SK-N-SH (cell line): ENCODE measurements at regions not wholly inside any gene's neighbourhood (a gene's known extent, or its start where the extent isn't known, plus 50 kb on each side); places are given as distances from the start of the nearest gene placed in this dataset.
"Not testable (repeated sequence)": the region's sequence is repeated elsewhere in the genome, so short reads cannot be mapped to it uniquely, and the experiment has no call there.

Experiments used
- CTCF ChIA-PET: fragments of 300-600, 350-600 bp; formaldehyde crosslinking; extraction: SDS; loops from one replicate; lab custom pipeline; 2021; lab: Yijun Ruan, JAX
- POLR2A ChIA-PET: fragments of 350-600 bp; sonication (Branson Sonifier 250); formaldehyde crosslinking; extraction: SDS; loops from one replicate; lab custom pipeline; 2020; ENCODE audit warnings: antibody characterized with exemption, inconsistent platforms; lab: Yijun Ruan, JAX
- DNase-seq: peaks from one replicate; pipeline ENCODE4 v3.0.0; 2012
- H2AFZ ChIP-seq: fragments of 200-600 bp; sonication (generic); 2 replicates; pipeline ENCODE4 v1.8.1; 2016; ENCODE audit warnings: antibody characterized with exemption, mild to moderate bottlenecking, low read depth
- H3F3A ChIP-seq: fragments of 200-600 bp; sonication (generic); replicated peaks from 2 replicates; pipeline ENCODE3; 2016; ENCODE audit warnings: antibody characterized with exemption, mild to moderate bottlenecking; ENCODE audit not compliant: insufficient read depth
- H3K27ac ChIP-seq, 2 experiments: fragments of 200-500 bp in 1 of 2; fragments of 200-600 bp in 1 of 2; sonication (Bioruptor generic) in 1 of 2; sonication (generic), shearing (Covaris generic) in 1 of 2; 2 replicates each; pipeline versions ENCODE4 v1.5.1 to v1.6.1; 2014 to 2016; ENCODE audit warnings: low read depth in 2 of 2, inconsistent platforms in 1 of 2, low read length in 1 of 2, mild to moderate bottlenecking in 1 of 2, mixed read lengths in 1 of 2
- H3K27me3 ChIP-seq: fragments of 200-600 bp; sonication (generic), shearing (Covaris generic); 2 replicates; pipeline ENCODE4 v1.6.1; 2016; ENCODE audit warnings: mixed run types; ENCODE audit not compliant: insufficient read depth
- H3K36me3 ChIP-seq, 2 experiments: fragments of 200-500 bp in 1 of 2; fragments of 200-600 bp in 1 of 2; sonication (Bioruptor generic) in 1 of 2; sonication (generic) in 1 of 2; replicated peaks in 1 of 2; 2 replicates each; pipeline versions ENCODE3 to v1.5.1; 2014 to 2016; ENCODE audit warnings: low read length in 1 of 2, mild to moderate bottlenecking in 1 of 2; ENCODE audit not compliant: insufficient read depth in 2 of 2, control insufficient read depth in 1 of 2
- H3K4me1 ChIP-seq, 2 experiments: fragments of 200-500 bp in 1 of 2; fragments of 200-600 bp in 1 of 2; sonication (Bioruptor generic) in 1 of 2; sonication (generic), shearing (Covaris generic) in 1 of 2; 2 replicates each; pipeline versions ENCODE4 v1.5.1 to v1.6.1; 2014 to 2016; ENCODE audit warnings: low read depth in 1 of 2, low read length in 1 of 2, mixed run types in 1 of 2; ENCODE audit not compliant: insufficient read depth in 2 of 2, control insufficient read depth in 1 of 2
- H3K4me2 ChIP-seq: fragments of 200-600 bp; sonication (generic), shearing (Covaris generic); 2 replicates; pipeline ENCODE4 v1.6.1; 2017; ENCODE audit warnings: mixed run types
- H3K4me3 ChIP-seq, 2 experiments: fragments of 200-500 bp in 1 of 2; fragments of 200-600 bp in 1 of 2; sonication (Bioruptor generic) in 1 of 2; sonication (generic), shearing (Covaris generic) in 1 of 2; 2 replicates each; pipeline versions ENCODE4 v1.5.1 to v1.8.1; 2014 to 2016; ENCODE audit warnings: low read depth in 2 of 2, inconsistent platforms in 1 of 2, low read length in 1 of 2, mild to moderate bottlenecking in 1 of 2, mixed read lengths in 1 of 2, moderate library complexity in 1 of 2
- H3K79me2 ChIP-seq: fragments of 200-600 bp; sonication (generic); 2 replicates; pipeline ENCODE4 v1.8.1; 2017; ENCODE audit warnings: mild to moderate bottlenecking; ENCODE audit not compliant: insufficient read depth
- H3K9ac ChIP-seq: fragments of 200-600 bp; sonication (generic); 2 replicates; pipeline ENCODE4 v1.6.1; 2017; ENCODE audit warnings: mixed run types
- H3K9me2 ChIP-seq: fragments of 200-600 bp; sonication (generic); 2 replicates; pipeline ENCODE4 v1.6.1; 2017; ENCODE audit warnings: mixed run types
- H3K9me3 ChIP-seq: fragments of 200-600 bp; sonication (generic); 2 replicates; pipeline ENCODE4 v1.6.1; 2017; ENCODE audit warnings: mixed run types, mild to moderate bottlenecking, moderate library complexity
- H4K20me1 ChIP-seq: fragments of 200-600 bp; sonication (generic); 2 replicates; pipeline ENCODE4 v1.6.1; 2017; ENCODE audit warnings: mild to moderate bottlenecking, mixed run types; ENCODE audit not compliant: insufficient read depth
- WGBS: methylation state at CpG from one replicate; pipeline ENCODE4 v1.1.6; 2017; ENCODE audit warnings: low lambda C conversion rate; 5-methylcytosine and 5-hydroxymethylcytosine counted together

- H4K20me1 ChIP-seq, H3K36me3 ChIP-seq, H3K27me3 ChIP-seq, H3K9me2 ChIP-seq, H3F3A ChIP-seq, POLR2A ChIA-PET, H3K79me2 ChIP-seq, H3K9ac ChIP-seq, H3K4me1 ChIP-seq, DNase-seq, H3K4me2 ChIP-seq, H3K27ac ChIP-seq, H3K4me3 ChIP-seq: not testable (repeated sequence)
- CTCF ChIA-PET, result interaction anchor here (0.6 kb wide), 1 partner anchor 1638 kb away, joined by 3 read pairs; no protein-coding TSS in a partner anchor
- H3K9me3 ChIP-seq, result 0 out of 2 replicates have a peak, but pooled peaks cover 10% of the 10 kb centered on the region
- WGBS, result 63% methylated on average over 19 of the region's 22 CpGs
- H2AFZ ChIP-seq, result 0 out of 2 replicates have a peak overlapping the region, but pooled peaks have one; percentile 29
Observed at GRCh38 chr13:37155613-37156097, 50.2 kb upstream of the CSNK1A1L start.
